ENCODE measurements at regions not wholly inside any gene's neighbourhood (a gene's known extent, or its start where the extent isn't known, plus 50 kb on each side); places are given as distances from the start of the nearest gene placed in this dataset.

DNA sequence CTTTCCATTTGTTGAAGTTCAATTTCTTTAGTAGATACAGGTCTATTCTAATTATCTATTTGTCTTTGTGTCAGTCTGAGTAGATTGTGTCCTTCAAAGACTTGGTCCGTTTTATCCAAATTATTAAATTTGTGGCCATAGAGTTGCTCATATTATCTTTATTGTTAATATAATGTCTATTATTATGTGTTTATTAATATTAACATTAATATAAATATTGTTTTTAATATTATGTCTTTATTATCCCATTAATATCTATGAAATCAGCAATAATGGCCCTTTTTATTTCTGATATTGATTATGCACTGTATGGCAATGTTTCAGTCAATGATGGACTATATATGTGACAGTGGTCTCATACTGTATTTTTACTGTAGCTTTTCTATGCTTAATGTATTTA, 2067.3 kb upstream of the AGA start:
- DNase-seq, result no peak

- DNase-seq, result no peak
Observed at GRCh38 chr4:179521952-179522351, 2079.7 kb upstream of the AGA start.

- no peak for DNase-seq
Observed at GRCh38 chr4:179530958-179531357, 2088.7 kb upstream of the AGA start.

DNA sequence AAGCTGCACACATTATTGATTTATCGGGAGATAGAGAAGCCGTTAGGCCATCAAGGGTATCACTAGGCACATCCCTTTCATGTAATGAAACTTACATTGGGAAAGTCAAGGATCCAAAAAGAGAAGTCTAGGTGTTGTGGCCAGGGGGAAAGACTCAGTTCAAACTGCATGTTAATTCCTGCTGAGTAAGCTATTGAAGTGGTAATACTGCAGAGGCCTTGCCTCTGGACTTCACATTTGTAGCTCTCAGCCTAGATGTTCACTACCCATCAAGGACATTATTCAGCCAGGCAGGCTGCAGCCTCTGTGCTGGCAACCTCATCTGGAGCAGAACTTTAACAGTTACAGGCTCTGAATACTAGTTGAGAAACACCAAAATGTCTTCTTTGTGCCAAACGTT, 2094.5 kb upstream of the AGA start:
- no peak for DNase-seq

DNA sequence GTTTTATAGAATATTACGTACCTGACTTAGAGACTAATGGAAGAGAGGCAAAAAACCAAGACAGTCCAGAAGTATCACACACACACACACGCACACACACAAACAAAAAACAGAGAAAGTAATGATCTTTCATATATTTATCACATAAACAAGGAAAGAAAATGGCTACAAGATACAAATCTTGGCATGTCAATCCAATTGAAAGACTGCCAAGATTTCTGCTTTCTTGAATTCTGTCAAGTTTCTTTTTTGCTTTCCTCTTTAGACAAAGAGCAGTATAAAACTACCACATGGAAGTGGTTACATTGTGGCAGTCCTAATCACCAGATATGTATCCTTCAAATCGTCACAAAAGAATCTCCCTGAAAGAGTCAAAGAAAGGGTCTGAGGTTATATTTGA, 2097.4 kb upstream of the AGA start:
- DNase-seq, result no peak

DNA sequence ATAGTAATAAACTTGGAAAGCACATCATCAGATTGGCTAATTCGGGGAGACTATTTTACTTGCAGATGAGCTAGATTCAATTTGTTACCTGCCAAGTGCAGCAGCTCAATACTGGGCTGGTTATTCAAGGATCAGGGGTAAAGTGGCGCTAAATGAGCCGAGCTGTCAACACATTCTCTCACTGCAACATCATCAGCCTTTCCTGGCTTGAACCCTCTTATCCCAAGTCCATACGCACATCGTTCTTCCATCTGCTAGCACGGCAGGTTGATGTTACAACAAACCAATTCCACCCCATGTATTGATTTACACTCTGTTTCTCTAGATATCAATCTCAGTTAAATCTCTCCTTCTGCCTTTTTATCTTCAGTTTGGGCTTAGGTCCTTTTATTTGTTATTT, 2101.5 kb upstream of the AGA start:
- DNase-seq, result no peak

GRCh38 chr4:179544496-179544895, 2102.3 kb upstream of the AGA start:
- no peak for DNase-seq

- DNase-seq, result no peak
Observed at GRCh38 chr4:179552131-179552530, 2109.9 kb upstream of the AGA start.

DNA sequence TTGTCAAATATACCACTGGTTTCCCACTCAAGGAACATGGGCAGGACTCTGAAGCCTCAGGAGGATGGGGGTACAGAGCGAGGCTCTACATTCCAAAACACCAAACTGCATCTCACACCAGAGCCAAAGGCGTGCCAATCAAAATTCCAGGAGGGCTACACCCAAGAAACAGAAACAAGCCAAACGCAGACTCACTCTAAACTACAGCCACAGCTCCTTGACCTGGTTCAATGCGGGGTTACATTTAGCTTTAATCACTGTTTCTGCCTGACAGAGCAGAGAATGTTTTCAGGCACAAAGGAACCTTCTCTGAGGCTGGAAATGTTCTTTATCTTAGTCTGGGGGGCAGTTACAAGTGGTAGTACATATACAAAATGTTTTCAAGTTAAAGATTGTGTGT, 2121.5 kb upstream of the AGA start:
- DNase-seq, result no peak

GRCh38 chr4:179569549-179569948, 2127.3 kb upstream of the AGA start:
- no peak for DNase-seq

- DNase-seq, result no peak
Observed at GRCh38 chr4:179582164-179582905, 2140.1 kb upstream of the AGA start.

- no peak for DNase-seq
Observed at GRCh38 chr4:179583221-179583620, 2141.0 kb upstream of the AGA start.

DNA sequence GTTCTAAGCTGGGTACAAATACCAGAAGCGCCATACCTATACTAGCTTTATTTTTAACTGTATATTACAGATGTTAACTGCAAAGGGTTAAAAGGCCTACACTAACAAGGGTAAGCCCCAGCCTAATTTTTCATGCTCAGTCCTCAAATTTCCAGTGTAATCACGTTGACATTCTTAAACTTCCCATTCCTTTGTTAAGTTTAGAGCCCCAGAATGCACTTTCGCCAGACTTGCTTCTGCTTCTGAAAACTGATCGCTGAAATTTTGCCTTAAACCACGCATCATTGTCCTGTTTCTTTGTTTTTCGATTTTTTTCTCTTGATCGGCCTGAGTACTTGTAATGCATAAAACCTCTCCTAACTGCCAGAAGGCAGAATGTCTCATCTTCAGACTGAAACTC, 2141.9 kb upstream of the AGA start:
- no peak for DNase-seq

DNA sequence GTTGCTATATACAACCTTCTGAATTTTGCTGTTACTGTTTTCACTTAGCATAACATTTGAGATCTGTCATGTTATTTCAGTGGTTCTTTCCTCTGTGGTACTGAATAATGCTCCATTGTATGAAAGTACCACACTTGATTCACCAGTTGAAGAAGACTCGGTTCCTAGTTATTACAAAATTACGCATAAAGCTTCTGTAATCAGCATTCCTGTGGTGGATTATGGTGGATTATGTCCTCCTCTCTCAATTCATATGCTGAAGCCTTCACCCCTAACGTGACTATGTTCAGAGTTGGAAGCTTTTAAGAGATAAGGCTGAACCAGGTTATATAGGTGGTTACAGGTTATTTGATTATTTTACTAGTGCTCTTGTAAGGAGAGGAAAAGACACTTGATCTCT, 2143.5 kb upstream of the AGA start:
- no peak for DNase-seq

GRCh38 chr4:179586460-179586859, 2144.2 kb upstream of the AGA start:
- no peak for DNase-seq

DNA sequence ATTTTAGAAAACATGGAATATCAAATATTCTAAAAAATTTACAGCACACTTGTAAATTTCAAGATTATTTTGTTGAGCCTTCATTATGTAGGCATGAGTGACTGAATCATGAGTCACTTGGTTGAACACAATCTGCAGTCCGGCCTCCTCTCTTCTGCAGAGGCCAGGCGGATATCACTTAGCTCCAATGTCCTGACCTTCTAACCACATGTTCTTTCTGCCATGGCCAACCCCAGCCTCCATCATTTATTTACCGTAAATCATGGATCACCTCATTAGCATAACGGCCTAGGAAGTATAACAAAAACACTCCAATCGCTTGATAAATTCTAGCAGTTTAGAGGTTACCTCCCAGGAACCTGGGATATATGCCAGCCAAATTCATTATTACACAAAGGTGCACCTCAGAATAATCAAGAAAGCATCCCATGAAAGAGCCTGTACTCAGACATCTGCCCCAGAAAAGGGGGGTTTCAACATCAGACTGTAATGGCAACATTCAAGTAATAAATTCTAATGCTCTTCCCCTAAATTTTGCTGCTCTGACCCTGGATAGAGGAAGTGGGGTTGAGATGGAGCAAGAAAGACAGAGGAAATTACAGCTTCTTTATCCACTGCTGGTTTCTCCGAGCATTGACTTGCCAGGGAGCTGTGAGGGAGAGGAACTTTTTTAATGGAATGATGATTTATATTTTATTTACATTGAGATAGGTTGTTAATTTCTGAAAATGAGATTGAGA, 2153.6 kb upstream of the AGA start:
- no peak for DNase-seq

DNA sequence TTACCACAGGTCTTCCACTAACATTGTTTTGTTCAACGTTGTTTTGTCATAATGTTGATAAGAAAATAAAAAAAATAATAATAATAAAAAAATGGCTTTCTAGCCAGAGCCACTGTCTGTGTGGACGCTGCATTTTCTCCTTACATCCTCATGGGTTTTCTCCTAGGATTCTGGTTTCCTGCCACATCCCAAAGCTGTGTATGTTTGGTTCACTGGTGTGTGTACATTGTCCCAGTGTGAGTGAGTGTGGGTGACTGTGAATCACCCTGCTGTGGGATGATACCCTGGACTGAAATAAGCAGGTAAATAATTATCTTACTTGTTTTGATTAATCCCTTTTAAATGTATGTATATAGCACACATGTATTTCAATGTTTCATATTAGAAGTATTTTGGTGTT, 2154.4 kb upstream of the AGA start:
- DNase-seq, result no peak

GRCh38 chr4:179597301-179597700, 2155.1 kb upstream of the AGA start:
- DNase-seq, result no peak

DNA sequence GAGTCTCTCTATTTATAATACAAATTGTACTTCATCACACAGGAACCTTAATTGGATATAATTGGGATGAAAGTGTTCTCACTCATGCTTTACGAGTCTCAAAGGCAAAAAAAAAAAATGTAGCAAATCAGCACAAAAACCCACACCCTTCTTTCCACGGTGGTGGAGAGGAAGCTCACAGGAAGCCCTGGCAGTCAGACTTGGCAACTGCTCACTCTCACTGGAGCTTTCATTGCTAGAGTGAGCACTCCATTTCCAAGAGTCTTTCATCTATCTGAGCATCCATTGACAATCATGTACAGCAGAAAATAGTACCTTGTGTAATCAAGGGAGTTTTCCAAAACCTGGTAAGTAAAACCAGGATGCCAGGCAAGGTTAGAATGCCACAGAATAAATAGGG, 2159.4 kb upstream of the AGA start:
- DNase-seq, result no peak

- DNase-seq, result no peak
Observed at GRCh38 chr4:179605196-179605595, 2163.0 kb upstream of the AGA start.

DNA sequence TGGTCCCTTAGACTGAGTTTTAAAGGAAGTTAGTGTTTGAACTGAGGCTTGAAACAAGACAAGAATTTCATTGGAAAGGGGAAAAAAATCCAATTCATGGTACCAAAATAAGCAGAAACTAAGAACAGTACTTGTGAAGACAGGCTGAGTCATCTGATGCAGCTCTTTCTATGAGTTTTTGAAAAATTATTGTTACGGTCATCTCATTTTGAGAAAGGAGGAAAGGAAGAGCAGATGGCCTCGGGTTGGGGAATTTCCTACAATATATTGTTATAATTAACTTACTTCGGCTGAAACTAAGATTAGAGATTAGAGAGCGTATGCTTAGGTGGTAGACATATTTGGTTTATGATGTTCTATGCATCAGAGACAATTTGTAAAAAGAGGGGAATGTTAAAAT, 2164.8 kb upstream of the AGA start:
- no peak for DNase-seq

GRCh38 chr4:179615704-179616103, 2173.5 kb upstream of the AGA start:
- DNase-seq, result no peak

GRCh38 chr4:179618966-179619365, 2176.7 kb upstream of the AGA start:
- no peak for DNase-seq

GRCh38 chr4:179624768-179625181, 2182.5 kb upstream of the AGA start:
- DNase-seq, result no peak

GRCh38 chr4:179625406-179625805, 2183.2 kb upstream of the AGA start:
- DNase-seq, result no peak
